H9 (cell line): ENCODE measurements at regions not wholly inside any gene's neighbourhood (a gene's known extent, or its start where the extent isn't known, plus 50 kb on each side); places are given as distances from the start of the nearest gene placed in this dataset.

Experiments used
- DNase-seq: peaks from one replicate; pipeline ENCODE4 v3.0.0-alpha.2; 2017
- H2AFZ ChIP-seq: one replicate; pipeline ENCODE4 v1.6.1; 2013; ENCODE audit warnings: mild to moderate bottlenecking, low read length, control low read depth, moderate library complexity
- H2AK5ac ChIP-seq: 2 replicates; pipeline ENCODE4 v1.6.1; 2013; ENCODE audit warnings: low read length, control low read depth, mixed read lengths; ENCODE audit not compliant: insufficient read length
- H2BK120ac ChIP-seq: one replicate; pipeline ENCODE4 v1.6.1; 2013; ENCODE audit warnings: low read depth, mild to moderate bottlenecking, low read length, control low read depth, inconsistent platforms; ENCODE audit not compliant: poor library complexity, severe bottlenecking
- H2BK12ac ChIP-seq: 2 replicates; pipeline ENCODE4 v1.6.1; 2013; ENCODE audit warnings: low read length, control low read depth, mixed read lengths, low read depth; ENCODE audit not compliant: insufficient read length
- H2BK15ac ChIP-seq: 2 replicates; pipeline ENCODE4 v1.6.1; 2013; ENCODE audit warnings: low read depth, low read length, control low read depth
- H2BK20ac ChIP-seq: one replicate; pipeline ENCODE4 v1.6.1; 2013; ENCODE audit warnings: low read depth, mild to moderate bottlenecking, low read length, control low read depth, inconsistent platforms; ENCODE audit not compliant: poor library complexity, severe bottlenecking
- H2BK5ac ChIP-seq: 2 replicates; pipeline ENCODE4 v1.6.1; 2013; ENCODE audit warnings: low read length, control low read depth, mixed read lengths; ENCODE audit not compliant: insufficient read length
- H3K14ac ChIP-seq: 2 replicates; pipeline ENCODE4 v1.6.1; 2013; ENCODE audit warnings: low read length, control low read depth; ENCODE audit not compliant: insufficient read depth
- H3K18ac ChIP-seq: 2 replicates; pipeline ENCODE4 v1.6.1; 2013; ENCODE audit warnings: low read depth, mild to moderate bottlenecking, mixed read lengths, low read length, control low read depth; ENCODE audit not compliant: insufficient read length
- H3K23ac ChIP-seq: 2 replicates; pipeline ENCODE4 v1.6.1; 2013; ENCODE audit warnings: low read length, control low read depth, mixed read lengths, low read depth; ENCODE audit not compliant: insufficient read length
- H3K23me2 ChIP-seq: 2 replicates; pipeline ENCODE4 v1.6.1; 2013; ENCODE audit warnings: low read depth, mild to moderate bottlenecking, mixed read lengths, low read length, control low read depth; ENCODE audit not compliant: insufficient read length, poor library complexity, severe bottlenecking
- H3K27ac ChIP-seq: 2 replicates; pipeline ENCODE4 v1.5.1; 2013; ENCODE audit warnings: low read length, control low read depth, mixed read lengths, low read depth; ENCODE audit not compliant: insufficient read length
- H3K27me3 ChIP-seq: 2 replicates; pipeline ENCODE4 v1.6.1; 2013; ENCODE audit warnings: low read length, control low read depth, inconsistent platforms; ENCODE audit not compliant: insufficient read depth
- H3K4ac ChIP-seq: 2 replicates; pipeline ENCODE4 v1.6.1; 2013; ENCODE audit warnings: low read depth, mild to moderate bottlenecking, control low read depth, inconsistent platforms, low read length, moderate library complexity
- H3K4me1 ChIP-seq: 2 replicates; pipeline ENCODE4 v1.6.1; 2013; ENCODE audit warnings: low read length, control low read depth, inconsistent platforms; ENCODE audit not compliant: insufficient read depth
- H3K4me2 ChIP-seq: 2 replicates; pipeline ENCODE4 v1.6.1; 2013; ENCODE audit warnings: low read length, control low read depth, mixed read lengths; ENCODE audit not compliant: insufficient read length, insufficient read depth
- H3K56ac ChIP-seq: 2 replicates; pipeline ENCODE4 v1.6.1; 2013; ENCODE audit warnings: low read depth, mild to moderate bottlenecking, mixed read lengths, low read length, control low read depth; ENCODE audit not compliant: insufficient read length
- H3K79me1 ChIP-seq: 2 replicates; pipeline ENCODE4 v1.6.1; 2013; ENCODE audit warnings: low read depth, mild to moderate bottlenecking, moderate library complexity, low read length, control low read depth, inconsistent platforms; ENCODE audit not compliant: insufficient read depth, poor library complexity, severe bottlenecking
- H3K79me2 ChIP-seq: 2 replicates; pipeline ENCODE4 v1.6.1; 2013; ENCODE audit warnings: low read length, control low read depth, inconsistent platforms; ENCODE audit not compliant: insufficient read depth
- H3K9ac ChIP-seq: 2 replicates; pipeline ENCODE4 v1.6.1; 2013; ENCODE audit warnings: low read length, control low read depth, mixed read lengths; ENCODE audit not compliant: insufficient read length; ENCODE audit errors: extremely low read depth
- H3K9me3 ChIP-seq: one replicate; pipeline ENCODE4 v1.6.1; 2013; ENCODE audit warnings: low read depth, low read length, inconsistent platforms; ENCODE audit not compliant: control insufficient read depth
- H3T11ph ChIP-seq: one replicate; pipeline ENCODE4 v1.6.1; 2013; ENCODE audit warnings: mild to moderate bottlenecking, low read length, control low read depth, inconsistent platforms
- H4K20me1 ChIP-seq: one replicate; pipeline ENCODE4 v1.6.1; 2013; ENCODE audit not compliant: control insufficient read depth, insufficient read length, insufficient read depth
- H4K5ac ChIP-seq: 2 replicates; pipeline ENCODE4 v1.6.1; 2013; ENCODE audit warnings: low read depth, mild to moderate bottlenecking, mixed read lengths, low read length, control low read depth; ENCODE audit not compliant: insufficient read length
- H4K8ac ChIP-seq: replicated peaks from 2 replicates; pipeline ENCODE4 v1.6.1; 2013; ENCODE audit warnings: low read length, control low read depth, mixed read lengths, low read depth; ENCODE audit not compliant: insufficient read length
- H4K91ac ChIP-seq: 2 replicates; pipeline ENCODE4 v1.6.1; 2013; ENCODE audit warnings: low read depth, mild to moderate bottlenecking, moderate library complexity, mixed read lengths, low read length, control low read depth; ENCODE audit not compliant: insufficient read length
- H3K27ac Mint-ChIP-seq, 3 experiments: 2 replicates in 2 of 3; 3 replicates in 1 of 3; pipeline ENCODE4 v1.8.0; 2020 to 2021; ENCODE audit warnings: mixed read lengths in 3 of 3, mild to moderate bottlenecking in 1 of 3, moderate library complexity in 1 of 3
- H3K27me3 Mint-ChIP-seq: 2 replicates; pipeline ENCODE4 v1.8.0; 2021; ENCODE audit warnings: low read depth, mild to moderate bottlenecking, moderate library complexity, mixed read lengths
- H3K36me3 Mint-ChIP-seq, 3 experiments: 2 replicates in 2 of 3; 3 replicates in 1 of 3; pipeline ENCODE4 v1.8.0; 2020 to 2021; ENCODE audit warnings: low read depth in 3 of 3, mixed read lengths in 3 of 3; ENCODE audit not compliant: insufficient read depth in 1 of 3
- H3K4me1 Mint-ChIP-seq, 2 experiments: 2 replicates each; pipeline ENCODE4 v1.8.0; 2020; ENCODE audit warnings: mixed read lengths in 2 of 2
- H3K4me3 Mint-ChIP-seq, 2 experiments: 2 replicates in 1 of 2; 3 replicates in 1 of 2; pipeline ENCODE4 v1.8.0; 2020 to 2021; ENCODE audit warnings: mild to moderate bottlenecking in 2 of 2, mixed read lengths in 2 of 2, moderate library complexity in 1 of 2
- H3K9me3 Mint-ChIP-seq, 2 experiments: 2 replicates in 1 of 2; 3 replicates in 1 of 2; pipeline ENCODE4 v1.8.0; 2020; ENCODE audit warnings: mild to moderate bottlenecking in 2 of 2, mixed read lengths in 2 of 2, moderate library complexity in 1 of 2
- WGBS: extraction: QIAGEN DNeasy Blood & Tissue Kit; methylation state at CpG from one replicate; pipeline ENCODE4 v1.1.7; 2013; ENCODE audit warnings: missing lambda C conversion rate, low lambda C conversion rate, mixed read lengths; ENCODE audit not compliant: insufficient read length; ENCODE audit errors: extremely low coverage; 5-methylcytosine and 5-hydroxymethylcytosine counted together
- TF ChIP-seq, protein P1 (sequence below): fragments of 200-600 bp; sonication (generic); conservative IDR thresholded peaks from 3 replicates; pipeline ENCODE4 v1.8.0; 2021; ENCODE audit warnings: antibody characterized with exemption, mild to moderate bottlenecking

DNA sequence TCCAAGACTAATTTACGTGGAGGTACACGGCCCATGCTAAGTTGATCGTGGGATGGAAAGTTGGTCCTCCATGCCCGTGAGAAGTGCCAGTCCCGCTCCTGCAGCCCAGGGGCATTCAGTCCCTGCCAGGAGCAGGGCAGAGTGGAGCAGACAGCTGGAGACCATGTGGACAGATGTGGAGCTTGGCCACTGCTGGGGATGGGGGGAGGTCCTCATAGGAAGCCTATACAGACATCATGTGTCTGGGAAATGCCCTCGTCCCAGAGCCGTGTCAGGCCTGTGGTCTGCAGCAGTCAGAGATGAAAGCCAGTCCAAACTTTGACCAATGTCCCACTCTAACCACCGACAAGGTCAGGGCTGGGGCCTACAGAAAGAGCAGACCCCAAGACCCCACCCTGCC is 118.4 kb downstream of the CPZ start:
- Histone ChIP-seq H3K27ac (no peak overlapping the region), H2AFZ (no peak overlapping the region), H2BK20ac (no peak overlapping the region), H2BK15ac (no peak overlapping the region), H4K20me1 (no peaks in the 10 kb centered on the region), H4K8ac (no peak overlapping the region), H3K27me3 (no peaks in the 10 kb centered on the region), H3K56ac (no peak overlapping the region), H3K79me1 (no peaks in the 10 kb centered on the region), H3T11ph (no peak overlapping the region), H3K4me1 (no peaks in the 10 kb centered on the region), H2BK120ac (no peak overlapping the region), H3K14ac (no peak overlapping the region), H3K79me2 (no peaks in the 10 kb centered on the region), H3K18ac (no peak overlapping the region), H3K9me3 (no peaks in the 10 kb centered on the region), H4K91ac (no peak overlapping the region), H3K23ac (no peak overlapping the region), H3K23me2 (no peaks in the 10 kb centered on the region), H2AK5ac (no peak overlapping the region), H3K4me2 (no peak overlapping the region), H3K4ac (no peak overlapping the region), H3K9ac (no peak overlapping the region), H4K5ac (no peak overlapping the region), H2BK12ac (no peak overlapping the region), H2BK5ac (no peak overlapping the region)
- Mint-ChIP-seq H3K27me3 (peaks cover 14% of the 10 kb centered on the region), H3K4me3 (no peak overlapping the region), H3K27ac (no peak overlapping the region), H3K9me3 (peaks cover 20 to 22% of the 10 kb centered on the region in 2 experiments), H3K36me3 (peaks cover 0 to 6% (median 0%) of the 10 kb centered on the region in 3 experiments; a peak in 2 of 7 replicates), H3K4me1 (peaks cover 4 to 12% of the 10 kb centered on the region in 2 experiments; a peak in 3 of 4 replicates)
- TF ChIP-seq, protein P1, sequence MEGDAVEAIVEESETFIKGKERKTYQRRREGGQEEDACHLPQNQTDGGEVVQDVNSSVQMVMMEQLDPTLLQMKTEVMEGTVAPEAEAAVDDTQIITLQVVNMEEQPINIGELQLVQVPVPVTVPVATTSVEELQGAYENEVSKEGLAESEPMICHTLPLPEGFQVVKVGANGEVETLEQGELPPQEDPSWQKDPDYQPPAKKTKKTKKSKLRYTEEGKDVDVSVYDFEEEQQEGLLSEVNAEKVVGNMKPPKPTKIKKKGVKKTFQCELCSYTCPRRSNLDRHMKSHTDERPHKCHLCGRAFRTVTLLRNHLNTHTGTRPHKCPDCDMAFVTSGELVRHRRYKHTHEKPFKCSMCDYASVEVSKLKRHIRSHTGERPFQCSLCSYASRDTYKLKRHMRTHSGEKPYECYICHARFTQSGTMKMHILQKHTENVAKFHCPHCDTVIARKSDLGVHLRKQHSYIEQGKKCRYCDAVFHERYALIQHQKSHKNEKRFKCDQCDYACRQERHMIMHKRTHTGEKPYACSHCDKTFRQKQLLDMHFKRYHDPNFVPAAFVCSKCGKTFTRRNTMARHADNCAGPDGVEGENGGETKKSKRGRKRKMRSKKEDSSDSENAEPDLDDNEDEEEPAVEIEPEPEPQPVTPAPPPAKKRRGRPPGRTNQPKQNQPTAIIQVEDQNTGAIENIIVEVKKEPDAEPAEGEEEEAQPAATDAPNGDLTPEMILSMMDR, result no peak
- DNase-seq, result no peak
- no CpG with 5 or more reads among the region's 8 CpGs for WGBS
